ENCODE measurements at regions not wholly inside any gene's neighbourhood (a gene's known extent, or its start where the extent isn't known, plus 50 kb on each side); places are given as distances from the start of the nearest gene placed in this dataset.

GRCh38 chr9:32218100-32218767 lies 166.2 kb upstream of the ACO1 start:
- no peak overlapping the region for H3K4me3 ChIP-seq (ENCODE audit: low read depth, low read length)
- TF ChIP-seq, protein P1, sequence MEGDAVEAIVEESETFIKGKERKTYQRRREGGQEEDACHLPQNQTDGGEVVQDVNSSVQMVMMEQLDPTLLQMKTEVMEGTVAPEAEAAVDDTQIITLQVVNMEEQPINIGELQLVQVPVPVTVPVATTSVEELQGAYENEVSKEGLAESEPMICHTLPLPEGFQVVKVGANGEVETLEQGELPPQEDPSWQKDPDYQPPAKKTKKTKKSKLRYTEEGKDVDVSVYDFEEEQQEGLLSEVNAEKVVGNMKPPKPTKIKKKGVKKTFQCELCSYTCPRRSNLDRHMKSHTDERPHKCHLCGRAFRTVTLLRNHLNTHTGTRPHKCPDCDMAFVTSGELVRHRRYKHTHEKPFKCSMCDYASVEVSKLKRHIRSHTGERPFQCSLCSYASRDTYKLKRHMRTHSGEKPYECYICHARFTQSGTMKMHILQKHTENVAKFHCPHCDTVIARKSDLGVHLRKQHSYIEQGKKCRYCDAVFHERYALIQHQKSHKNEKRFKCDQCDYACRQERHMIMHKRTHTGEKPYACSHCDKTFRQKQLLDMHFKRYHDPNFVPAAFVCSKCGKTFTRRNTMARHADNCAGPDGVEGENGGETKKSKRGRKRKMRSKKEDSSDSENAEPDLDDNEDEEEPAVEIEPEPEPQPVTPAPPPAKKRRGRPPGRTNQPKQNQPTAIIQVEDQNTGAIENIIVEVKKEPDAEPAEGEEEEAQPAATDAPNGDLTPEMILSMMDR (IDR thresholded peaks at IDR 0.05; ENCODE audit: low read depth, low read length) = no peak

DNA sequence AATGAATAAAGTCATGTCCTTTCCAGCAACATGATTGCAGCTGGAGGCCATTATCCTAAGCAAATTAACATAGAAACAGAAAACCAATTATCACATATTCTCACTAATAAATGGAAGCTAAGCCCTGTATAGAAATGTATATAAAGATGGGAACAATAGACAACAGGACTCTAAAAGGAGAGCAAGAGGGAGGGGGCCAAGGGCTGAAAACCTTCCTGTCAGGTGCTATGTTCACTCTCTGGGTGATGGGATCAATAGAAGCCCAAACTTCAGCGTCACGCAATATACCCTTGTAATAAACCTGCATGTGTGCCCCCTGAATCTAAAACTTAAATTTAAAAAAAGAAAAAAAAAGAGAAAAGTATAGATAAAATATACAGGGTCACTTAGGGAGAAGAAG lies 163.7 kb upstream of the ACO1 start:
- TF ChIP-seq, protein P1 (IDR thresholded peaks at IDR 0.05; ENCODE audit: low read depth, low read length) = no peak
- H3K4me3 ChIP-seq (ENCODE audit: low read depth, low read length) = no peak overlapping the region

GRCh38 chr9:32234451-32234850 lies 150.0 kb upstream of the ACO1 start:
- H3K4me3 ChIP-seq (ENCODE audit: low read depth, low read length) = no peak overlapping the region
- TF ChIP-seq, protein P1 (IDR thresholded peaks at IDR 0.05; ENCODE audit: low read depth, low read length) = no peak

DNA sequence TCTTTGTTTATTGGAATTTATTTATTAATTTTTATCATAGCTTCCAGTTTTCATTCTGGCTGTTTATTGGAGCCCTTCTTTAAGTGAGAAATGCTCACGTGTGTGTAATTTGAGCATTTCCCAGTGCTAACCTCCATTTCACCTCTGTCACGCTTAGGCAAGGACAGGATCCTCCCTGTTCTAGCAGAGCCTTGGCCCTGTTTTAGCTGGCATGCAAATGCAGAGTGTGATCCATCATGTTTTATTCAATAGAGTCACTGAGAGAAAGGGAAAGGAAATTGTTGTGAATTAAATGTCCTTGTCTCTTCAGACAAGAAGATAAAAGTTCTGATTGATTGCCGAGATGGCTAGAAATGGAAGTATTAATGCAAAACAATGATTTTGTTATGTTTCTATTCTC lies 137.3 kb upstream of the ACO1 start:
- TF ChIP-seq, protein P1 (IDR thresholded peaks at IDR 0.05; ENCODE audit: low read depth, low read length) = no peak
- H3K4me3 ChIP-seq (ENCODE audit: low read depth, low read length) = no peak overlapping the region

GRCh38 chr9:32248189-32248712 lies 136.2 kb upstream of the ACO1 start:
- H3K4me3 ChIP-seq (ENCODE audit: low read depth, low read length) = no peak overlapping the region
- TF ChIP-seq, protein P1 (IDR thresholded peaks at IDR 0.05; ENCODE audit: low read depth, low read length) = no peak

DNA sequence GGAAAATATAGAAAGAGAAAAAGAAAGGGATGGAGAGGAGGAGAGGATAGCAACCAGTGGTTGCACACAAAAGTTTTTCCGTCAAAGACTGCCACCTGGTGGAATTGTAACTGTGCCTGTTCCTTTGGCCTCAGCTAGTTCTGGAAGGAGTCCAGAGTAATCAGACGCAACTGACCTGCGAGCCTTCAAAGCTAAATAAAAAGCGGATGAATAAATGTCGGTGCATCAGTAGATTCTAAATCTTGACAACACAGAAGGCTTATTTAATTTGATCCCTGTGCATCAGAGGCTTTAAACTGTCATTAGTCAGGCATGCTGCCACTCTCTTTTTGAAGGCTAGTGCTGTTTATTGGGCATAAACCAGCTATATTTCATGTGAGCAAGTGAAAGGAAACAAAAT lies 132.9 kb upstream of the ACO1 start:
- TF ChIP-seq, protein P1 (IDR thresholded peaks at IDR 0.05; ENCODE audit: low read depth, low read length) = no peak
- H3K4me3 ChIP-seq (ENCODE audit: low read depth, low read length) = no peak overlapping the region

DNA sequence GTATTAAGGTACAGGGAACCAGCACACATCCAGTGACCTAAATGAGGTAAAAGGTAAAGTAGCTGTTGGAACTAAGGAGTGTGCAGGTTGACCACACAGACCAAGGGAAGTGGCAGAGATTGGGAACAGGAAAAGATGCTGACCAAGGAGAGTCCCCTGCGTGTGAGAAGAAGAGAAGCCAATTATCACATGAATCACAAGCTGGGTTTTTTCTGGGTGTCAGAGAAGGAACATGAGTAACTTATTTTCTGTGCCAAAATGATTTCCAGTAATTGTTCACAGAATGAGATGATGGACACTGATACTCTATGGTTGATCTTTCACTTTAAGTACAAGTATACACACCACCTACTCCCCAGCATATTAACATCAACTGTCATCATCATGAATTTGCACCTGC lies 130.7 kb upstream of the ACO1 start:
- no peak overlapping the region for H3K4me3 ChIP-seq (ENCODE audit: low read depth, low read length)

More for the DNA sequence above, 130.7 kb upstream of the ACO1 start:
- TF ChIP-seq, protein P1 (IDR thresholded peaks at IDR 0.05; ENCODE audit: low read depth, low read length) = no peak

Measured in WI38 (cell line).